Activated CD8-positive, alpha-beta T cell treated with anti-CD3 and anti-CD28 coated beads for 36 hours (primary cell): ENCODE measurements at regions not wholly inside any gene's neighbourhood (a gene's known extent, or its start where the extent isn't known, plus 50 kb on each side); places are given as distances from the start of the nearest gene placed in this dataset.

Experiments used
- ATAC-seq: fragments of 200-7000 bp; cut with Tn5 transposase; one replicate; pipeline ENCODE4 v1.10.0; 2021; ENCODE audit warnings: mild to moderate bottlenecking, moderate library complexity
- CTCF ChIA-PET: fragments of 350-600 bp; sonication (Branson Sonifier 250); formaldehyde crosslinking; loops from one replicate; lab custom pipeline; 2021; ENCODE audit warnings: antibody characterized with exemption; lab: Charles Lee
- POLR2A ChIA-PET: fragments of 350-600 bp; sonication (Branson Sonifier 250); formaldehyde crosslinking; loops from one replicate; lab custom pipeline; 2021; ENCODE audit warnings: antibody characterized with exemption; lab: Charles Lee
- DNase-seq: peaks from one replicate; pipeline ENCODE4 v3.0.0-alpha.2; 2020
- H3K27ac Mint-ChIP-seq: one replicate; pipeline ENCODE4 v1.8.0; 2021; ENCODE audit warnings: mild to moderate bottlenecking, mixed read lengths
- H3K27me3 Mint-ChIP-seq: one replicate; pipeline ENCODE4 v1.8.0; 2021; ENCODE audit warnings: mixed read lengths
- H3K36me3 Mint-ChIP-seq: one replicate; pipeline ENCODE4 v1.8.0; 2021; ENCODE audit warnings: low read depth, mixed read lengths
- H3K4me1 Mint-ChIP-seq: one replicate; pipeline ENCODE4 v1.8.0; 2021; ENCODE audit warnings: low read depth, mixed read lengths
- H3K4me3 Mint-ChIP-seq: one replicate; pipeline ENCODE4 v1.8.0; 2021; ENCODE audit warnings: mild to moderate bottlenecking, moderate library complexity, mixed read lengths
- H3K9me3 Mint-ChIP-seq: one replicate; pipeline ENCODE4 v1.8.0; 2021; ENCODE audit warnings: mixed read lengths
- intact Hi-C: fragments of 100-400 bp; cut with micrococcal nuclease; formaldehyde crosslinking; loops from one replicate; pipeline ENCODE4 v1.10.0; 2022
- TF ChIP-seq, protein P1 (sequence below): fragments of 200-600 bp; IDR thresholded peaks from one replicate; pipeline ENCODE4 v1.8.0; 2022; ENCODE audit warnings: antibody characterized with exemption, mild to moderate bottlenecking

- no peak overlapping the region for H3K4me3 Mint-ChIP-seq
These were observed 1331.2 kb upstream of the GBE1 start for GRCh38 chr3:83092521-83093221.

DNA sequence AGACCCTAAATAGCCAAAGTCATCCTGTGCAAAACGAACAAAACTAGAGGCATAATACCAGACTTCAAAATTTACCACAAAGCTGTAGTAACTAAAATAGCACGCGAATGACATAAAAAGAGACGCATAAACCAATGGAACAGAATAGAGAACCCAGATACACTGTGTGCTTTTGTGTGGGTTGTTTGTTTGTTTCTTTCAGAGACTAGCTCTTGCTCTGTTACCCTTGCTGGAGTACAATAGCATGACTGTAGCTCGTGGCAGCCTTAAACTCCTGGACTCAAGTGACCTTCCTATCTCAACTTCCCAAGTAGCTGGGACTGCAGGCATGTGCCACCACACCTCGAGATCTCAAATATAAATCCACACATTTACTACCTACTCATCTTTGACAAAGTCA lies 1314.6 kb upstream of the GBE1 start:
- DNase-seq (no peak), ATAC-seq (no peak)
- Mint-ChIP-seq H3K4me1 (no peaks in the 10 kb centered on the region), H3K4me3 (no peak overlapping the region), H3K27me3 (no peaks in the 10 kb centered on the region), H3K36me3 (peaks cover 2% of the 10 kb centered on the region), H3K27ac (no peak overlapping the region), H3K9me3 (peaks cover 9% of the 10 kb centered on the region)
- TF ChIP-seq, protein P1, sequence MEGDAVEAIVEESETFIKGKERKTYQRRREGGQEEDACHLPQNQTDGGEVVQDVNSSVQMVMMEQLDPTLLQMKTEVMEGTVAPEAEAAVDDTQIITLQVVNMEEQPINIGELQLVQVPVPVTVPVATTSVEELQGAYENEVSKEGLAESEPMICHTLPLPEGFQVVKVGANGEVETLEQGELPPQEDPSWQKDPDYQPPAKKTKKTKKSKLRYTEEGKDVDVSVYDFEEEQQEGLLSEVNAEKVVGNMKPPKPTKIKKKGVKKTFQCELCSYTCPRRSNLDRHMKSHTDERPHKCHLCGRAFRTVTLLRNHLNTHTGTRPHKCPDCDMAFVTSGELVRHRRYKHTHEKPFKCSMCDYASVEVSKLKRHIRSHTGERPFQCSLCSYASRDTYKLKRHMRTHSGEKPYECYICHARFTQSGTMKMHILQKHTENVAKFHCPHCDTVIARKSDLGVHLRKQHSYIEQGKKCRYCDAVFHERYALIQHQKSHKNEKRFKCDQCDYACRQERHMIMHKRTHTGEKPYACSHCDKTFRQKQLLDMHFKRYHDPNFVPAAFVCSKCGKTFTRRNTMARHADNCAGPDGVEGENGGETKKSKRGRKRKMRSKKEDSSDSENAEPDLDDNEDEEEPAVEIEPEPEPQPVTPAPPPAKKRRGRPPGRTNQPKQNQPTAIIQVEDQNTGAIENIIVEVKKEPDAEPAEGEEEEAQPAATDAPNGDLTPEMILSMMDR: no peak
- CTCF ChIA-PET: no interaction called here
- POLR2A ChIA-PET: no interaction called here
- intact Hi-C loops: no loop called here

More at GRCh38 chr3:83092521-83093221, 1331.2 kb upstream of the GBE1 start:
- ChIA-PET POLR2A (no interaction called here), CTCF (no interaction called here)
- Mint-ChIP-seq H3K36me3 (no peaks in the 10 kb centered on the region), H3K27ac (no peak overlapping the region), H3K9me3 (no peaks in the 10 kb centered on the region), H3K27me3 (no peaks in the 10 kb centered on the region), H3K4me1 (no peaks in the 10 kb centered on the region)
- ATAC-seq (no peak), DNase-seq (no peak)
- TF ChIP-seq, protein P1: no peak
- intact Hi-C loops: no loop called here

DNA sequence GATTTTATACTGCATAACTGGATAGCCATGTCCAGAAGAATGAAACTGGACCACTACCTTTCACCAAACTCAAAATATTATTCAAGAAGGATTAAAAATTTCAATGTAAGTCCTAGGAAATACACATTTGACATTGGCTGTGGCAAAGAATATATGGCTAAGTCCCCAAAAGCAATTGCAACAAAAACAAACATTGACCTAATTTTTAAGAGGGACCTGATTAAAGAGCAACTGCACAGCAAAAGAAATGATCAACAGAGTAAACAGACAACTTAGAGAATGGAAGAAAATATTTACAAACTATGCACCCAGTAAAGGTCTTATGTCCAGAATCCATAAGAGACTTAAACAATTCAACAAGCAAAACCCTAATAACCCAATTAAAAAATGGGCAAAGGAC lies 1313.0 kb upstream of the GBE1 start:
- DNase-seq (no peak), ATAC-seq (no peak)
- intact Hi-C loops: no loop called here
- TF ChIP-seq, protein P1: no peak
- peaks cover 9% of the 10 kb centered on the region for H3K9me3 Mint-ChIP-seq
- no peak overlapping the region for H3K27ac Mint-ChIP-seq
- no peaks in the 10 kb centered on the region for H3K4me1 Mint-ChIP-seq
- ChIA-PET POLR2A (no interaction called here), CTCF (no interaction called here)
- no peak overlapping the region for H3K4me3 Mint-ChIP-seq
- peaks cover 2% of the 10 kb centered on the region for H3K36me3 Mint-ChIP-seq
- no peaks in the 10 kb centered on the region for H3K27me3 Mint-ChIP-seq

- DNase-seq: no peak
These were observed 1304.5 kb upstream of the GBE1 start for GRCh38 chr3:83065851-83066460.

GRCh38 chr3:83063446-83063845 lies 1302.0 kb upstream of the GBE1 start:
- no peak for DNase-seq
- Mint-ChIP-seq H3K4me3 (no peak overlapping the region), H3K9me3 (peaks cover 19% of the 10 kb centered on the region), H3K4me1 (no peaks in the 10 kb centered on the region), H3K27me3 (no peaks in the 10 kb centered on the region), H3K36me3 (no peaks in the 10 kb centered on the region), H3K27ac (no peak overlapping the region)
- intact Hi-C loops: no loop called here
- CTCF ChIA-PET: no interaction called here
- no peak for ATAC-seq
- POLR2A ChIA-PET: no interaction called here
- TF ChIP-seq, protein P1: no peak

More at GRCh38 chr3:83065851-83066460, 1304.5 kb upstream of the GBE1 start:
- Mint-ChIP-seq H3K4me1 (no peaks in the 10 kb centered on the region), H3K4me3 (no peak overlapping the region), H3K27ac (no peak overlapping the region), H3K36me3 (no peaks in the 10 kb centered on the region), H3K27me3 (no peaks in the 10 kb centered on the region), H3K9me3 (peaks cover 12% of the 10 kb centered on the region)
- no peak for ATAC-seq
- intact Hi-C loops: no loop called here
- POLR2A ChIA-PET: no interaction called here
- CTCF ChIA-PET: no interaction called here
- TF ChIP-seq, protein P1: no peak
